ENCODE measurements at regions not wholly inside any gene's neighbourhood (a gene's known extent, or its start where the extent isn't known, plus 50 kb on each side); places are given as distances from the start of the nearest gene placed in this dataset.

DNA sequence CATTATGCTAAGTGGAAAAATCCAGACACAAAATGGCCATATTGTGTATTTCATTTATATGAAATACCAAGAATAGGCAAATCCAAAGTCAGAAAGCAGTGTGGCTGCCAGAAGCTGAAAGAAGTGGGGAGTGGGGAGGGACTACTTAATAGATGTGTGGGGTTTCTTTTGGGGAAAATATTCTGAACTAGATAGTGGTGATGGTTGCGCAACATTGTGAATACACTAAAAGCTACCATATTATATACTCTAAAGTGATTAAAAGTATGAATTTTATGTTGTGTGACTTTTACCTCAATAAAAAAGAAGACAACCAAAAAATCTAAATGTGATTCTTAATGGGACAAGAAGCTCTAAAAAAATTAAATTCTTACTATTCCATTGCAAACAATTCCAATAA lies 272.6 kb downstream of the DAD1 start:
- no peak for TF ChIP-seq POLR2A (IDR thresholded peaks at IDR 0.05; ENCODE audit: low read depth, low read length)
- no peak for DNase-seq (ENCODE audit: insufficient read length, low spot score)
- FAIRE-seq, result no peak

- FAIRE-seq, result no peak
- TF ChIP-seq POLR2A (IDR thresholded peaks at IDR 0.05; ENCODE audit: low read depth, low read length), result no peak
- no peak for DNase-seq (ENCODE audit: insufficient read length, low spot score)
Measured at GRCh38 chr14:22315336-22315735, 273.7 kb downstream of the DAD1 start.

DNA sequence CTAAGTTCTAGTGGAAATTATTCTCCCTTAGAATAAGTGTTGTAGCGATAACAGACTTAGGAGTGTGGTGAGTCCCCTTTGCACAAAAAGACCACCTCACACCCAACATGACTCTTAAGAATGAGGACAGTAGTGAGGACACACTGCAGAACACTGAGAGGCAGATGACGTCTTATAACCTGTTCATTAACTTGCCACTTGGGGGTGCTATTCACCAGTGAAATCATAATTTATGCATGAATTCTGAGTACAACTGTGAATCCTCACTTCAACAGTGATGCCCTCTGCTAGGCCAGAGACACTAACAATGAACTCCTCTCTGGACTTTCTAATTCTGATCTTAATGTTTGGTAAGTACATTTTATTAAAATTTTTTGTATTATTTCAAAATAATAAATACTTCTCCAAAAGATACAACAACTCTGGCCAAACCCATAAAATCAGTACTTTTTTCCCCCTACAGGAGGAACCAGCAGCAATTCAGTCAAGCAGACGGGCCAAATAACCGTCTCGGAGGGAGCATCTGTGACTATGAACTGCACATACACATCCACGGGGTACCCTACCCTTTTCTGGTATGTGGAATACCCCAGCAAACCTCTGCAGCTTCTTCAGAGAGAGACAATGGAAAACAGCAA lies 274.7 kb downstream of the DAD1 start:
- FAIRE-seq (no peak), DNase-seq (ENCODE audit: insufficient read length, low spot score) (peak; percentile 8)
- TF ChIP-seq POLR2A (IDR thresholded peaks at IDR 0.05; ENCODE audit: low read depth, low read length), result no peak

DNA sequence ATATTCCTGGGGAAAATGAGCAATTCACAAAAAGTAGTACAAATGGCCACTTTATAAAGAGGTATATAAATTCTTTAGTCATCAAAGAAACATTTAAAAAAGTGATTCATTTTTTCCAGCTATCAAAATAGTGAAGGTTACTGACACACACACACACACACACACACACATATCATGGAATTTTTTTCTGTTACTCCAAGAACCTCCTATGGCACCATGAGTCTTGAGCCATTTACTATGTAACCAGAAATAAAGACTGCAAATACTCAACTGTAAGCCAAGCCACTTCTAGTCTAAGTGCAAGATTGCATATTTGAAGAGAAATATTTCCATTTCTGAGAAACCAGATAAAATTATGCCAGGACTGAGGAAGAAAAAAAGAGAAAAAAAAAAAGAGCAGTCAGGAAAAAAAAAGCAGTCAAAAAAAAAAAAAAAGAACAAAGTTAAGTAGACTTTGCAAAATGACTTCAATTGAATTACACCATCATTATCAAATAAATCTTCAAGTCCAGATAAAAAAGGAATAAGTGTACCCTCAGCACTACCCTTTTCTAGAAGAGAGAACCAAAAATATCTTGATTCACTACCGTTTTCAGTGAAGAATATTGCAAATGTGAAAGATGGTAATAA lies 275.7 kb downstream of the DAD1 start:
- TF ChIP-seq POLR2A (IDR thresholded peaks at IDR 0.05; ENCODE audit: low read depth, low read length), result no peak
- FAIRE-seq, result no peak
- no peak for DNase-seq (ENCODE audit: insufficient read length, low spot score)

- no peak for TF ChIP-seq POLR2A (IDR thresholded peaks at IDR 0.05; ENCODE audit: low read depth, low read length)
- DNase-seq (ENCODE audit: insufficient read length, low spot score) (no peak), FAIRE-seq (no peak)
Measured at GRCh38 chr14:22311636-22312035, 277.4 kb downstream of the DAD1 start.

DNA sequence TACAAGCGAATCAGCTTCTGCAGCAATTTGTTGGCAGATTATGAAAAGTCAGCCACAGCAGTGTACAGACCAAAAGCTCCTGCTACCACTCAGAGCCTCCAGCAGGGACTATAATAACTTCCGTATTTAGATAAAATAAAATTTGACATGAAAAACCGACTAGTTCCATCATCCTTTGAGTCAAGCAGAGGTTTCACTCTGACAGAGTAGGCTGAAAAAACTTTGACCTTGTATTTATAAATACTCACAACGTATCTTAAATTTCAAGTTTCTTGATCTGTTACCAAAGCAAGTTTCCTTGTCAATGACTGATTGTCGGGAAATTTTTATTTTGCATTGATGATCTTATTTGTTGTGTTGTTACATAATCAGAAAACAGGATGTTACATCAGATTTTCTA lies 283.4 kb downstream of the DAD1 start:
- DNase-seq (ENCODE audit: insufficient read length, low spot score), result no peak
- FAIRE-seq, result no peak
- TF ChIP-seq POLR2A (IDR thresholded peaks at IDR 0.05; ENCODE audit: low read depth, low read length), result no peak

DNA sequence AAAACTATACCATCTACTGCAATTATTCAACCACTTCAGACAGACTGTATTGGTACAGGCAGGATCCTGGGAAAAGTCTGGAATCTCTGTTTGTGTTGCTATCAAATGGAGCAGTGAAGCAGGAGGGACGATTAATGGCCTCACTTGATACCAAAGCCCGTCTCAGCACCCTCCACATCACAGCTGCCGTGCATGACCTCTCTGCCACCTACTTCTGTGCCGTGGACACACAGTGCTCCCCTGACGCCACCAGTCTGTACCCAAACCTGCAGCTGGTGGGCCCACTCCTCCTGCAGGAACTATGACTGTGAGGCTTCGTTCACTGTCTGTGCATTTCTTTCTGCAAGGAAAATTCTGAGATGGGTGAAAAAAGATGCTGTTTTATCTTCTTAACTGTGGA lies 284.7 kb downstream of the DAD1 start:
- no peak for TF ChIP-seq POLR2A (IDR thresholded peaks at IDR 0.05; ENCODE audit: low read depth, low read length)
- DNase-seq (ENCODE audit: insufficient read length, low spot score), result no peak
- no peak for FAIRE-seq

DNA sequence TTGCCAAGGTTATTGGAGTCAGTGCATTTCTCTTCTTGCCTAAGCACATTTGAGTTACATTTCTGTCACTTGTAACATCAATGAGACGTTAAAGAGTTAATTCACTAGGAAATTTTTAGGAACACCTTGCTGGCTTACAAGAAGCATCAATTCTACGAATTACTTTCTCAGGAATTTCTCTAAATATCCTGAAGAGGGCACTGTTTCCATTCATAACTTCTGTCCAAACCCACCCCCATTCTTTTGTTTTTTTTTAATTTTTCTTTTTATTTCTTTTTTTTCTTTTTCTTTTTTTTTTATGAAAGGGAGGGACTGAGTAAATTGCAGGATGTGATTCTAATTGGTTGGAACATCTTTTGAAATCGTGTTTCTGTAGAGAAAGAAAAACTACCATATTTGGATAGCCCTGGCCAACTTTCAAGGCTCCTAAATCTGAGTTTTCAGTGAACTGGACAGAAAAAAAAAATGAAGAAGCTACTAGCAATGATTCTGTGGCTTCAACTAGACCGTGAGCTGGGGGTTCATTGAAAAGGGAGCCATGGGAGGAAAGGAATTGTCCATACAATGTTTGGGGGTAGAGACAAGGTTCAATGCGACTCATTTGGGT lies 285.3 kb downstream of the DAD1 start:
- TF ChIP-seq POLR2A (IDR thresholded peaks at IDR 0.05; ENCODE audit: low read depth, low read length), result no peak
- DNase-seq (ENCODE audit: insufficient read length, low spot score), result no peak
- FAIRE-seq, result no peak

DNA sequence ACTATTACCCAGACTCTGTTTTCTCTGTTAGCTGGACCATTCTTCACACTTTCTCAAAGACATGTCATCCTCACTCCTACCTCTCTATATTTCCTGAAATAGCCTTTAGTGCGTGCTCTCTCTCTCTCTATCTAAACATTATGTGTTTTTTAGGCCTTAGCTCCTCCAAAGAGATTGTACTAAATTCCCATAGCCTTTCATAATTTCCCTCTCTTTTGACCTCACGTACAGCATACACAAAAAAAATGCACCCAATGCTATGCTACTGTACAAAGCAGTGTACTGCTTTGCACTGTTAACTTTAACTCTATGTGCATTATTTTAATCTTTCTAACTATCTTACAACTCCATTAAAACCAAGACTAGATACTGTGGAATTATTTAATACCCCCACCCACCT lies 288.4 kb downstream of the DAD1 start:
- no peak for FAIRE-seq
- no peak for DNase-seq (ENCODE audit: insufficient read length, low spot score)
- TF ChIP-seq POLR2A (IDR thresholded peaks at IDR 0.05; ENCODE audit: low read depth, low read length), result no peak

GRCh38 chr14:22297376-22297775 lies 291.6 kb downstream of the DAD1 start:
- no peak for TF ChIP-seq POLR2A (IDR thresholded peaks at IDR 0.05; ENCODE audit: low read depth, low read length)
- FAIRE-seq (no peak), DNase-seq (ENCODE audit: insufficient read length, low spot score) (no peak)

DNA sequence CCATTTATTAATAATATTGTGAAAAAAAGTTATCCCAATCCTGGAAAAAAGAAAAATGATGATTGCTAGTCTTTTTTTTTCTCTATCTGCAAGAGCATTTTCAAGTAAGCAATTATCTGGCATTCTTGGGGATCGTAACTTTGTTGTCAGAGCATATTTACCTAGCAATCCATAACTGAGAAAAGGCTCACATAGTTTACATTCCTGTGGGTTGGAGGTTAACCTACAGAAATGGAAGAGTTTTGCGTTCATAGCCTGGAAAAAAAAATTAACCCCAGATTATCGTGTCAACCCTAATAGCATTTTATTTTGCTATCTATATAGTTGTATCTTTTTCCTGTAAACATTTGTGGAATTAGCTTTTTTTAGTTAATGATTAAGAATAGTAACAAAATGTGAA lies 292.3 kb downstream of the DAD1 start:
- no peak for TF ChIP-seq POLR2A (IDR thresholded peaks at IDR 0.05; ENCODE audit: low read depth, low read length)
- FAIRE-seq (no peak), DNase-seq (ENCODE audit: insufficient read length, low spot score) (no peak)

DNA sequence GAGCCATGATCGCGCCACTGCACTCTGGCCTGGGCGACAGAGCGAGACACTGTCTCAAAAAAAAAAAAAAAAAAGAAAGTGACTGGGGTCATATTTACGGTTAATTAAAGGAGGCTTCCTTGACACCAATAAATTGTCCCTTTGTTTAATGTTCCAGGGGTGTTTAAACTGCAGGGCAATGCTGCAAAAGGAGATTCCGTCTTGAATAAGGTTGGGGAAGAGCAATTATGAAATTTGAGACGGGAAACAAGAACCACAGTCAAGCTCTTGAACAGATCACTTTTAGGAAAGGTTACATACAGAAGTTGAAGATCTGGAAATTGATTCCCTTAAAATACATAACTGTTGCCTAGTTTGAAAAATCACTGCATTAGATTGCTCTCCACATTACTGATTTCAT lies 292.9 kb downstream of the DAD1 start:
- FAIRE-seq, result no peak
- TF ChIP-seq POLR2A (IDR thresholded peaks at IDR 0.05; ENCODE audit: low read depth, low read length), result no peak
- no peak for DNase-seq (ENCODE audit: insufficient read length, low spot score)

DNA sequence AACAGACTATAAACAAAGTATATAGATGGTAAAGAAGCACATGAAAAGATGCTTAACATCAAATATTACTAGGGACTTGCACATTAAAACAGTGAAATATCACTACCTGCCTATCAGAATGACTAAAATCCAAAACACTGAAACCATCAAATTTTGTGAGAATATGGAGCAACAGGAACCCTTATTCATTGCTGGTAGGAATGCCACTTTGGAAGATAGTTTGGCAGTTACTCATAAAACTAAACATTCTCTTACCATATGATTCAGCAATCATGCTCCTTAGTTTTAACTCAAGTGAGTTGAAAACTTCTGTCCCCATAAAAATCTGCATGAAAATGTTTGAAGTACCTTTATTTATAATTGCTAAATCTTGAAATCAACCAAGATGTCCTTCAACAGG lies 297.6 kb downstream of the DAD1 start:
- FAIRE-seq (no peak), DNase-seq (ENCODE audit: insufficient read length, low spot score) (no peak)
- no peak for TF ChIP-seq POLR2A (IDR thresholded peaks at IDR 0.05; ENCODE audit: low read depth, low read length)

- DNase-seq (ENCODE audit: insufficient read length, low spot score), result no peak
- TF ChIP-seq POLR2A (IDR thresholded peaks at IDR 0.05; ENCODE audit: low read depth, low read length), result no peak
- no peak for FAIRE-seq
Measured at GRCh38 chr14:22289570-22289969, 299.5 kb downstream of the DAD1 start.

DNA sequence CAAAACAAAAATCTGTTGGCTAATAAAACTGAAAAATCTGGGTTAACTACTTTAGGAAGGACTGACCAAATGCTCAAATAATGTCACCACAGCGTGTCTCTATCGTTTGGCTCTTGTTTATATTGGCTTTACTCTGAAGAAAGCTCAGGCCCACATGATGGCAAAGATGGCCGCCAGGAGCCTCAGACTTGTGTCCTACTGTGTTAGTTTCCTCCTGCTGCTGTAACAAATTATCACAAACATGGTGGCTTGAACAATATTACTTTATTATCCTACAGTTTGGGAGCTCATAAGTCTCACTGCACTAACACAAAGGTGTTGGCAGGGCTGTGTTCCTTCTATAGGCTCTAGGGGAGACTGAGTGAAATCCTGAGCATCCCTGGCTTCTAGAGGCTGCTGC lies 303.0 kb downstream of the DAD1 start:
- TF ChIP-seq POLR2A (IDR thresholded peaks at IDR 0.05; ENCODE audit: low read depth, low read length), result no peak
- no peak for FAIRE-seq

More for the DNA sequence above, 303.0 kb downstream of the DAD1 start:
- DNase-seq (ENCODE audit: insufficient read length, low spot score), result no peak
